GM20000 (cell line): ENCODE measurements at regions not wholly inside any gene's neighbourhood (a gene's known extent, or its start where the extent isn't known, plus 50 kb on each side); places are given as distances from the start of the nearest gene placed in this dataset.

Experiments
- DNase-seq: peaks from one replicate; pipeline ENCODE4 v3.0.0; 2012; ENCODE audit warnings: low spot score
- CTCF ChIP-seq: IDR thresholded peaks from 2 replicates; pipeline ENCODE4 v1.5.1; 2012; ENCODE audit warnings: mild to moderate bottlenecking, control low read depth; ENCODE audit errors: extremely low read depth, missing control alignments

GRCh38 chr13:76804801-76805200, 81.4 kb downstream of the KCTD12 start:
- no peak for DNase-seq
- TF ChIP-seq CTCF: no peak

GRCh38 chr13:76803831-76804230, 82.4 kb downstream of the KCTD12 start:
- TF ChIP-seq CTCF: no peak
- DNase-seq: no peak

- TF ChIP-seq CTCF: no peak
- no peak for DNase-seq
Measured at GRCh38 chr13:76800943-76801342, 85.3 kb downstream of the KCTD12 start.

GRCh38 chr13:76799696-76800095, 86.5 kb downstream of the KCTD12 start:
- TF ChIP-seq CTCF: no peak
- DNase-seq: no peak

- TF ChIP-seq CTCF: no peak
- no peak for DNase-seq
Measured at GRCh38 chr13:76798037-76798436, 88.2 kb downstream of the KCTD12 start.

- no peak for DNase-seq
- TF ChIP-seq CTCF: no peak
Measured at GRCh38 chr13:76797361-76797760, 88.8 kb downstream of the KCTD12 start.

GRCh38 chr13:76796851-76797250, 89.4 kb downstream of the KCTD12 start:
- no peak for DNase-seq
- TF ChIP-seq CTCF: no peak
